ENCODE measurements at regions not wholly inside any gene's neighbourhood (a gene's known extent, or its start where the extent isn't known, plus 50 kb on each side); places are given as distances from the start of the nearest gene placed in this dataset.

DNA sequence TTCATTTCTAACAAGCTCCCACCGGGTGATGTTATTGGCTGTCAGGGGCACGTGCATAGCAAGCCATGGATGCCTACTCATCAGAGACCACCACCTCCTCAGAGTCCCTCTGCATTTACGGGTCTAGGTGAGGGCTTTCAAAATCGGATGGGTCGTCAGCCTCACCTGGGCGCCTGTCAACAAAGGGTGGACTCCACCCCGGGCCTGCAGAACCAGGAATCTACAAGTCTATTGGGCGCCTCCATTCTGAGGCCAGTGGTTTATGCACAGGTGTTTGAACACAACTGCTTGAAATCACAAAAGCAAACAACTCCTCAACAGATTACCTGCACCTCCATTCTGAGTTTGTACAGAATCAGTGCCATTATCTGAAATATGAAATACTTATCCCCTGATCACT lies 318.9 kb downstream of the PTTG2 start (continued):
- TF ChIP-seq SRF (IDR thresholded peaks at IDR 0.05; ENCODE audit: low read depth) (no peak), ZFX (IDR thresholded peaks at IDR 0.05) (no peak), SIN3A (IDR thresholded peaks at IDR 0.05; ENCODE audit: low read depth) (no peak), EGR1 (IDR thresholded peaks at IDR 0.05; ENCODE audit: low read depth) (no peak)
- TF ChIP-seq, protein P1, sequence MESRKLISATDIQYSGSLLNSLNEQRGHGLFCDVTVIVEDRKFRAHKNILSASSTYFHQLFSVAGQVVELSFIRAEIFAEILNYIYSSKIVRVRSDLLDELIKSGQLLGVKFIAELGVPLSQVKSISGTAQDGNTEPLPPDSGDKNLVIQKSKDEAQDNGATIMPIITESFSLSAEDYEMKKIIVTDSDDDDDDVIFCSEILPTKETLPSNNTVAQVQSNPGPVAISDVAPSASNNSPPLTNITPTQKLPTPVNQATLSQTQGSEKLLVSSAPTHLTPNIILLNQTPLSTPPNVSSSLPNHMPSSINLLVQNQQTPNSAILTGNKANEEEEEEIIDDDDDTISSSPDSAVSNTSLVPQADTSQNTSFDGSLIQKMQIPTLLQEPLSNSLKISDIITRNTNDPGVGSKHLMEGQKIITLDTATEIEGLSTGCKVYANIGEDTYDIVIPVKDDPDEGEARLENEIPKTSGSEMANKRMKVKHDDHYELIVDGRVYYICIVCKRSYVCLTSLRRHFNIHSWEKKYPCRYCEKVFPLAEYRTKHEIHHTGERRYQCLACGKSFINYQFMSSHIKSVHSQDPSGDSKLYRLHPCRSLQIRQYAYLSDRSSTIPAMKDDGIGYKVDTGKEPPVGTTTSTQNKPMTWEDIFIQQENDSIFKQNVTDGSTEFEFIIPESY (IDR thresholded peaks at IDR 0.05; ENCODE audit: extremely low read depth, insufficient replicate concordance, low read length), result no peak

DNA sequence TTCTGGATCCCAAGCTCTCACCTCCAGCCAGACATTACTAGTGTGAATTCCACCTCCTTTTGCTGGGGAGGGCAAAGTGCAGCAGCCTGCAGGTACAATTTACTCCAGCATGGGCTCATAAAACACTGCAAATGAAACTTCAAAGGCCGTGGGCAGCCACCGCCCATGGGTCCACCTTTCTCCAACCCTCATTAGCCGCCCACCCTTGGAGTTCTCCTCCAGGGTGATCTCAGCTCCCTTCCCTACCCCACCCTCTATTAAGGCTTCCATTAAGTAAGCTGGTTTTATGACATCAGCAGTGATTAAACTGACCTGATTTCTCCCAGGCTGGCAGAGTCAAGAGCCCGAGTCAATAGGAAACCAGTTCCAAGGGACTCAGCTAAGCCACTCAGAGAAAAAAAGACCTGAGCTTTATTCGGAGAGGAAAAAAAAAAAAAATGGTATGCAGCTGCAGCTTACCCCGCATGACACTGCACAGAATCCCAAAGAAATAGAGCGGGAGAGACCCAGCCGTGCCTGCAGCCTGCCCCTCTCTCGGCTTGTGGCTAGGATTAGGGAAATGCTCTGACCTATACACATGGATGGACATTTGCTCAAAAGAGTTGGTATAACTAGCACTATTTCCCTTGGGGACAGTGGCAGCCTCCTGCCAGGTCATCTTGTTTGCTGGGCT lies 319.6 kb downstream of the PTTG2 start:
- ChIA-PET CTCF (interaction anchor here (1.1 kb wide), 1 partner anchor 100 kb away, joined by 3 read pairs; no protein-coding TSS in a partner anchor), RAD21 (ENCODE audit: low non-redundant PET in 1 of 2, low total read pairs in 2 of 2, uncharacterized antibody in 2 of 2, unreplicated experiment in 2 of 2) (no interaction called here), POLR2A (interaction anchor here (0.9 kb wide), 1 partner anchor 37 kb away, joined by 3 read pairs; no protein-coding TSS in a partner anchor)
- H4K20me1 ChIP-seq (ENCODE audit: insufficient read depth), result no peaks in the 10 kb centered on the region
- no peak overlapping the region for H3K4me3 ChIP-seq (replicated peaks in 1 of 2; ENCODE audit: low read depth in 1 of 2, low read length in 2 of 2)
- H3K4me1 ChIP-seq (ENCODE audit: control insufficient read depth in 1 of 2, insufficient read depth in 2 of 2, low read length in 2 of 2), result peaks cover 19 to 21% of the 10 kb centered on the region in 2 experiments
- no peaks in the 10 kb centered on the region for H3K27me3 ChIP-seq (ENCODE audit: insufficient read depth, low read length)
- no peak overlapping the region for H3K27ac ChIP-seq (ENCODE audit: low read depth, low read length)
- H2AFZ ChIP-seq (ENCODE audit: low read depth, low read length, poor library complexity, severe bottlenecking), result no peak overlapping the region
- no peak overlapping the region for H3K9ac ChIP-seq (ENCODE audit: low read length)
- DNase-seq (ENCODE audit: low read depth, low spot score), result no peak
- no peaks in the 10 kb centered on the region for H3K9me2 ChIP-seq (ENCODE audit: insufficient read depth)
- intact Hi-C loops (cut with micrococcal nuclease), result no loop called here
- no peak; the same call in 1 of the 2 replicates for ATAC-seq
- TF ChIP-seq EZH2 (IDR thresholded peaks at IDR 0.05) (no peak), YY1 (IDR thresholded peaks at IDR 0.05; ENCODE audit: extremely low read depth, insufficient replicate concordance, low read depth, low read length) (no peak), EZH2phosphoT487 (IDR thresholded peaks at IDR 0.05; ENCODE audit: borderline replicate concordance) (no peak)
- TF ChIP-seq, protein P2, sequence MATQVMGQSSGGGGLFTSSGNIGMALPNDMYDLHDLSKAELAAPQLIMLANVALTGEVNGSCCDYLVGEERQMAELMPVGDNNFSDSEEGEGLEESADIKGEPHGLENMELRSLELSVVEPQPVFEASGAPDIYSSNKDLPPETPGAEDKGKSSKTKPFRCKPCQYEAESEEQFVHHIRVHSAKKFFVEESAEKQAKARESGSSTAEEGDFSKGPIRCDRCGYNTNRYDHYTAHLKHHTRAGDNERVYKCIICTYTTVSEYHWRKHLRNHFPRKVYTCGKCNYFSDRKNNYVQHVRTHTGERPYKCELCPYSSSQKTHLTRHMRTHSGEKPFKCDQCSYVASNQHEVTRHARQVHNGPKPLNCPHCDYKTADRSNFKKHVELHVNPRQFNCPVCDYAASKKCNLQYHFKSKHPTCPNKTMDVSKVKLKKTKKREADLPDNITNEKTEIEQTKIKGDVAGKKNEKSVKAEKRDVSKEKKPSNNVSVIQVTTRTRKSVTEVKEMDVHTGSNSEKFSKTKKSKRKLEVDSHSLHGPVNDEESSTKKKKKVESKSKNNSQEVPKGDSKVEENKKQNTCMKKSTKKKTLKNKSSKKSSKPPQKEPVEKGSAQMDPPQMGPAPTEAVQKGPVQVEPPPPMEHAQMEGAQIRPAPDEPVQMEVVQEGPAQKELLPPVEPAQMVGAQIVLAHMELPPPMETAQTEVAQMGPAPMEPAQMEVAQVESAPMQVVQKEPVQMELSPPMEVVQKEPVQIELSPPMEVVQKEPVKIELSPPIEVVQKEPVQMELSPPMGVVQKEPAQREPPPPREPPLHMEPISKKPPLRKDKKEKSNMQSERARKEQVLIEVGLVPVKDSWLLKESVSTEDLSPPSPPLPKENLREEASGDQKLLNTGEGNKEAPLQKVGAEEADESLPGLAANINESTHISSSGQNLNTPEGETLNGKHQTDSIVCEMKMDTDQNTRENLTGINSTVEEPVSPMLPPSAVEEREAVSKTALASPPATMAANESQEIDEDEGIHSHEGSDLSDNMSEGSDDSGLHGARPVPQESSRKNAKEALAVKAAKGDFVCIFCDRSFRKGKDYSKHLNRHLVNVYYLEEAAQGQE (IDR thresholded peaks at IDR 0.05; ENCODE audit: low read depth), result no peak
- TF ChIP-seq, protein P3, sequence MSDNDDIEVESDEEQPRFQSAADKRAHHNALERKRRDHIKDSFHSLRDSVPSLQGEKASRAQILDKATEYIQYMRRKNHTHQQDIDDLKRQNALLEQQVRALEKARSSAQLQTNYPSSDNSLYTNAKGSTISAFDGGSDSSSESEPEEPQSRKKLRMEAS (IDR thresholded peaks at IDR 0.05), result no peak
- TF ChIP-seq, protein P4, sequence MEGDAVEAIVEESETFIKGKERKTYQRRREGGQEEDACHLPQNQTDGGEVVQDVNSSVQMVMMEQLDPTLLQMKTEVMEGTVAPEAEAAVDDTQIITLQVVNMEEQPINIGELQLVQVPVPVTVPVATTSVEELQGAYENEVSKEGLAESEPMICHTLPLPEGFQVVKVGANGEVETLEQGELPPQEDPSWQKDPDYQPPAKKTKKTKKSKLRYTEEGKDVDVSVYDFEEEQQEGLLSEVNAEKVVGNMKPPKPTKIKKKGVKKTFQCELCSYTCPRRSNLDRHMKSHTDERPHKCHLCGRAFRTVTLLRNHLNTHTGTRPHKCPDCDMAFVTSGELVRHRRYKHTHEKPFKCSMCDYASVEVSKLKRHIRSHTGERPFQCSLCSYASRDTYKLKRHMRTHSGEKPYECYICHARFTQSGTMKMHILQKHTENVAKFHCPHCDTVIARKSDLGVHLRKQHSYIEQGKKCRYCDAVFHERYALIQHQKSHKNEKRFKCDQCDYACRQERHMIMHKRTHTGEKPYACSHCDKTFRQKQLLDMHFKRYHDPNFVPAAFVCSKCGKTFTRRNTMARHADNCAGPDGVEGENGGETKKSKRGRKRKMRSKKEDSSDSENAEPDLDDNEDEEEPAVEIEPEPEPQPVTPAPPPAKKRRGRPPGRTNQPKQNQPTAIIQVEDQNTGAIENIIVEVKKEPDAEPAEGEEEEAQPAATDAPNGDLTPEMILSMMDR (IDR thresholded peaks at IDR 0.05 in 2 of 3, conservative IDR thresholded peaks at IDR 0.05 in 1 of 3; ENCODE audit: borderline replicate concordance in 1 of 3, insufficient read depth in 1 of 3, low read depth in 2 of 3, low read length in 2 of 3), result no peak
- H3K36me3 ChIP-seq (ENCODE audit: control insufficient read depth in 1 of 2, insufficient read depth in 2 of 2, low read length in 2 of 2), result no peaks in the 10 kb centered on the region
- no peaks in the 10 kb centered on the region for H3K79me2 ChIP-seq (ENCODE audit: insufficient read depth, low read length)
- no peaks in the 10 kb centered on the region for H3K9me3 ChIP-seq (ENCODE audit: control insufficient read depth in 1 of 2, insufficient read depth in 1 of 2, low read depth in 1 of 2, low read length in 2 of 2)
- no peak overlapping the region; the same call in 1 of the 2 replicates for H3K4me2 ChIP-seq (ENCODE audit: low read length)
- no TSS peak for BruUV-seq (replicated peaks)
